Psoas muscle (tissue), 7 donors: ENCODE measurements at regions not wholly inside any gene's neighbourhood (a gene's known extent, or its start where the extent isn't known, plus 50 kb on each side); places are given as distances from the start of the nearest gene placed in this dataset.

Experiments used
- ATAC-seq, 4 donors: fragments of 200-7000 bp; cut with Tn5 transposase; one replicate each; pipeline ENCODE4 v1.9.1; 2020; ENCODE audit warnings: moderate library complexity in 3 of 4, mild to moderate bottlenecking in 2 of 4
- DNase-seq, 2 donors: peaks; one replicate each; pipeline ENCODE4 v3.0.0-alpha.2; 2020
- H3K27ac ChIP-seq: fragments of 200-600 bp; one replicate; pipeline ENCODE4 v1.8.0; 2022
- H3K27me3 ChIP-seq, 3 donors: fragments of 200-600 bp in 1 of 3; one replicate each; pipeline versions ENCODE4 v1.6.1 to v1.8.0; 2013 to 2022; ENCODE audit warnings: low read length in 2 of 3, mild to moderate bottlenecking in 2 of 3, moderate library complexity in 1 of 3; ENCODE audit not compliant: insufficient read depth in 3 of 3
- H3K36me3 ChIP-seq, 2 donors: fragments of 200-600 bp in 1 of 2; one replicate each; pipeline versions ENCODE4 v1.6.1 to v1.8.0; 2013 to 2022; ENCODE audit warnings: low read depth in 1 of 2, mild to moderate bottlenecking in 1 of 2, moderate library complexity in 1 of 2; ENCODE audit not compliant: insufficient read depth in 1 of 2
- H3K4me1 ChIP-seq: fragments of 200-600 bp; one replicate; pipeline ENCODE4 v1.8.0; 2022
- H3K4me3 ChIP-seq: fragments of 200-600 bp; one replicate; pipeline ENCODE4 v1.8.0; 2022; ENCODE audit warnings: mild to moderate bottlenecking
- H3K9me3 ChIP-seq: fragments of 200-600 bp; one replicate; pipeline ENCODE4 v1.8.0; 2022
- WGBS, 3 donors: extraction: QIAGEN DNeasy Blood & Tissue Kit; methylation state at CpG; one replicate each; pipeline versions ENCODE4 v1.1.6 to v1.1.7; 2013; 5-methylcytosine and 5-hydroxymethylcytosine counted together
- intact Hi-C, 2 donors: fragments of 100-400 bp; cut with DNase I; formaldehyde crosslinking; loops; one replicate each; pipeline versions ENCODE4 v1.11.0 to v1.14.2; 2022
- TF ChIP-seq, protein P1 (sequence below): fragments of 200-600 bp; IDR thresholded peaks from one replicate; pipeline ENCODE4 v1.8.0; 2022; ENCODE audit warnings: antibody characterized with exemption
- donor health status: healthy with polysubstance abuse.
- donor health status: DM: no; HTN: no; CAD: no; lungs with moderate emphysema.
- donor health status: Bipolar disorder and iron deficiency.
- donor health status: healthy.
- donor health status: DM: yes; HTN: yes; CAD: no.
- donor health status: DM: no; HTN: no; CAD: no.
- donor health status: DM: yes; HTN: yes; CAD: no.

DNA sequence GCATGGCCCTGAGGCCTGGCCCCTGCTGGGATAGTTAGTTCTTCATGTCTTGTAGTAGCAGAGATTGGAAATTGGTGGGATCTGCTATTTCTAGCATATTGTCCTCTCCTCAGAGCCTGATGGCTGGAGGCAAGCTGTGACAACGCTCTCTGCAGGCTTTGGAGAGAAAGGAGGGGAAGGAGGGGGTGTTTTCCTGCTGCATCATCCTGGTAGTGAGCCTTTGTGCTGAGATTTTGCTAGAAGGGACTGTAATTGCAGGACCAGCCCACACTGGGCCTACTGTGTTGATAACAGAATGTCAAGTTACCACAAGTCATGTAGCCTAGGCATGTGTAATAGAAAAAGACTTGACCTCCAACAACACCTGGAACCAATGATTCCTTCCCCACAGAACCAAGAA, 351.0 kb downstream of the SIPA1L2 start:
- intact Hi-C loops, result no loop called here
- Histone ChIP-seq H3K4me3 (no peak overlapping the region), H3K9me3 (no peaks in the 10 kb centered on the region), H3K27me3 (no peaks in the 10 kb centered on the region), H3K4me1 (no peaks in the 10 kb centered on the region), H3K36me3 (no peaks in the 10 kb centered on the region), H3K27ac (no peak overlapping the region)
- WGBS, 3 donors, result 77 to 100% (median 100%) methylated on average over 1 of the region's 1 CpG
- TF ChIP-seq, protein P1, sequence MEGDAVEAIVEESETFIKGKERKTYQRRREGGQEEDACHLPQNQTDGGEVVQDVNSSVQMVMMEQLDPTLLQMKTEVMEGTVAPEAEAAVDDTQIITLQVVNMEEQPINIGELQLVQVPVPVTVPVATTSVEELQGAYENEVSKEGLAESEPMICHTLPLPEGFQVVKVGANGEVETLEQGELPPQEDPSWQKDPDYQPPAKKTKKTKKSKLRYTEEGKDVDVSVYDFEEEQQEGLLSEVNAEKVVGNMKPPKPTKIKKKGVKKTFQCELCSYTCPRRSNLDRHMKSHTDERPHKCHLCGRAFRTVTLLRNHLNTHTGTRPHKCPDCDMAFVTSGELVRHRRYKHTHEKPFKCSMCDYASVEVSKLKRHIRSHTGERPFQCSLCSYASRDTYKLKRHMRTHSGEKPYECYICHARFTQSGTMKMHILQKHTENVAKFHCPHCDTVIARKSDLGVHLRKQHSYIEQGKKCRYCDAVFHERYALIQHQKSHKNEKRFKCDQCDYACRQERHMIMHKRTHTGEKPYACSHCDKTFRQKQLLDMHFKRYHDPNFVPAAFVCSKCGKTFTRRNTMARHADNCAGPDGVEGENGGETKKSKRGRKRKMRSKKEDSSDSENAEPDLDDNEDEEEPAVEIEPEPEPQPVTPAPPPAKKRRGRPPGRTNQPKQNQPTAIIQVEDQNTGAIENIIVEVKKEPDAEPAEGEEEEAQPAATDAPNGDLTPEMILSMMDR, result no peak
- no peak for ATAC-seq
- DNase-seq, result no peak

DNA sequence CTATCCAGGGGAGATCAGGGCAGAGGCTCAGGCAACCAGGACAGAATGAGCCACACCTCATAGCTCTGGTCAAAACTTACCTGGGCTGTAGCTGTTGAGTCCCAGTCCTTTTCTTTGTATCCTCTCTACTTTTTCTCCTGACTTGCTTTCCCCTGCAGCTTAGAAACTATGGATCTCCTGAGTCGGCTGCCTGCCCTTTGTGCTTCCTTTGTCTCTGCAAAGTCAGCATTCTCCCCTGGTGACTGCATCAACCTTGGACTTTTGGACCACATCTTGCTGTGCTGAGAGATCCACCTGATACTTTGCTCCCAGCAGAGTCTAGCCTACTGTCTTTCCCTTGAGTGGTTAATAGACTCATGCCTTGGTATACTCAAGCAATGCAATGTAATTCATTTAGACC, 353.3 kb downstream of the SIPA1L2 start:
- no peaks in the 10 kb centered on the region for H3K27me3 ChIP-seq
- no peak overlapping the region for H3K27ac ChIP-seq
- no peaks in the 10 kb centered on the region for H3K36me3 ChIP-seq
- ATAC-seq (no peak), DNase-seq (no peak)
- H3K9me3 ChIP-seq, result no peaks in the 10 kb centered on the region
- H3K4me1 ChIP-seq, result no peaks in the 10 kb centered on the region
- TF ChIP-seq, protein P1, result no peak
- 89 to 95% (median 91%) methylated on average over 1 of the region's 1 CpG for WGBS, 3 donors
- H3K4me3 ChIP-seq, result no peak overlapping the region
- intact Hi-C loops, result no loop called here

DNA sequence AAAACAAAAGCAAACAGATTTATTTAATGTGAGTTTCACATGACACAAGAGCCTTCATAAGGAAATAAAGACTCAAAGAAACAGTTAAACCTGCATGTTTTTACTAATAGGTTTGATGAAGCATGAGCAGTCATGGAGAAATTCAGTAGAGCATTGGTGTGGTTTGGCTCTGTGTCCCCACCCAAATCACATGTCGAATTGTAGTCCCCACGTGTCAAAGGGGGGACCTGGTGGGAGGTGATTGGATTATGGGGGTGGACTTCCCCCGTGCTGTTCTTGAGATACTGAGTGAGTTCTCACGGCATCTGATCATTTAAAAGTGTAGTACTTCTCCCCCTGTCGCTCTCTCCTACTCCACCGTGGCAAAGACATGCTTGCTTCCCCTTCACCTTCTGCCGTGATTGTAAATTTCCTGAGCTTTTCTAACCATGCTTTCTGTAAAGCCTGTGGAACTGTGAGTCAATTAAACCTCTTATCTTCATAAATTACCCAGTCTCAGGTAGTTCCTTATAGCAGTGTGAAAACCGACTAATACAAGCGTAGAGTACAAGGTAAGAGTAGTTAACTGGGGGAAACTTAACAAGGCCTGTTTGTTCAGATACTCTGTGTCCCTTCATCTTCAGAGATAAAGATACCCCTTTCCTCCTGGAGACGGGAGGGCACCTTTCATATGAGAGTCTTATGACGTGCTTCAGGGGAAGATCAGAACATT, 354.8 kb downstream of the SIPA1L2 start:
- Histone ChIP-seq H3K4me1 (no peaks in the 10 kb centered on the region), H3K27me3 (no peaks in the 10 kb centered on the region), H3K4me3 (no peak overlapping the region), H3K36me3 (no peaks in the 10 kb centered on the region), H3K27ac (no peak overlapping the region), H3K9me3 (no peaks in the 10 kb centered on the region)
- ATAC-seq, result no peak
- TF ChIP-seq, protein P1, result no peak
- intact Hi-C loops, result no loop called here
- 85 to 88% (median 87%) methylated on average over 11 of the region's 11 CpGs for WGBS, 3 donors
- no peak for DNase-seq

DNA sequence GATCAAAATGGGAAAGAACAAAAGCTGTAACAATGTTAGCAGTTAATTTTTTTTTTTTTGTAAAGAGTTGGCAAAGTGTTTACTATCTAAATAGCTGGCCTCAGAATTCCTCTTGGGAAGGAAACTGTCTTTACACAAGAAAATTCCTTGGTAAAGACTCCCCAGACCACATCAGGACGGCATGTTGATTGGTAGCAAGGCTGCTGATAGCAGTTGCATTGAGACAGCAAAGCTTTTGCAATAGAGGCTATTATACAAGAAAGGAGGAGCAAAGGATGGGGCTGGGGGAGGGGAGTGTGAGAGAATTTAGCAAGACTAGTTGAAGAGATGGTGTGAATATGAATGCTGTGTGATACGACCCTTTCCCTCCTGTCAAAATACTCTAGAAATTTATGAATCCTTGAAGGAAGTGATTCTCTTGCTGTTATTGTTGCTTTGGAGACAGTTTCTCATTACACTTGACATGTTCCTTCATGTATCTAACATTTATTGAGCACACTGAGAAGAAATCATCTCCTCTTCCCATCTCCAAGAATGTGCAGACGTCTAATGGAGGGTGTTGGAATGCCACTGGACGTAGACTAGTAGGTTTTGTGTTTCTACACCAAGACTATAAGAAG, 355.6 kb downstream of the SIPA1L2 start:
- TF ChIP-seq, protein P1, result no peak
- no peak for ATAC-seq

DNA sequence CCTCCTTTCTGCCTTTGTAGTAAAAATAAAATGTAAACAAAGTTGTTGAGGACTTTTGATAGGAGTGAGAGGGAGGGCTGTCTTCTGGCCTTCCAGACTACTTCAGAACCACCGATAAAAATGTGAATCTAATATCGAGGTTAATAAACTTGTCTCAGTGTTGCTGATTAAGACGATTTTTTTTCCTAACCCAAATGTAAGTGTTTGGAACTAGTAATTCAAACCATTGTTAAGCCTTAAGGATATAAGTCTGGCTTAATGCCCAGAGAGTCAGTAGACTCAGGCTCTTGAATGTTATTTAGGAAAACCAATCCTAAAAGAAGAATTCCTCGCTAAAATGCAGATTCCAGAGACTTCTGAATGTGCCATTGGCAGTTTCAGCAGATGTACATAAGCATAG, 356.9 kb downstream of the SIPA1L2 start:
- ATAC-seq (no peak), DNase-seq (no peak)
- intact Hi-C loops, result no loop called here
- H3K4me1 ChIP-seq, result no peaks in the 10 kb centered on the region
- no peak overlapping the region for H3K4me3 ChIP-seq
- no peaks in the 10 kb centered on the region for H3K27me3 ChIP-seq
- no peaks in the 10 kb centered on the region for H3K36me3 ChIP-seq
- TF ChIP-seq, protein P1, result no peak
- H3K9me3 ChIP-seq, result no peaks in the 10 kb centered on the region
- WGBS, 3 donors, result 44 to 56% (median 50%) methylated on average over 4 of the region's 4 CpGs
- H3K27ac ChIP-seq, result no peak overlapping the region

More for the DNA sequence above, 355.6 kb downstream of the SIPA1L2 start:
- Histone ChIP-seq H3K27ac (no peak overlapping the region), H3K9me3 (no peaks in the 10 kb centered on the region), H3K27me3 (no peaks in the 10 kb centered on the region), H3K36me3 (no peaks in the 10 kb centered on the region), H3K4me1 (no peaks in the 10 kb centered on the region), H3K4me3 (no peak overlapping the region)
- intact Hi-C loops, result no loop called here
- 81 to 88% (median 87%) methylated on average over 4 of the region's 4 CpGs for WGBS, 3 donors
- no peak for DNase-seq
